ENCODE measurements at regions not wholly inside any gene's neighbourhood (a gene's known extent, or its start where the extent isn't known, plus 50 kb on each side); places are given as distances from the start of the nearest gene placed in this dataset.

DNA sequence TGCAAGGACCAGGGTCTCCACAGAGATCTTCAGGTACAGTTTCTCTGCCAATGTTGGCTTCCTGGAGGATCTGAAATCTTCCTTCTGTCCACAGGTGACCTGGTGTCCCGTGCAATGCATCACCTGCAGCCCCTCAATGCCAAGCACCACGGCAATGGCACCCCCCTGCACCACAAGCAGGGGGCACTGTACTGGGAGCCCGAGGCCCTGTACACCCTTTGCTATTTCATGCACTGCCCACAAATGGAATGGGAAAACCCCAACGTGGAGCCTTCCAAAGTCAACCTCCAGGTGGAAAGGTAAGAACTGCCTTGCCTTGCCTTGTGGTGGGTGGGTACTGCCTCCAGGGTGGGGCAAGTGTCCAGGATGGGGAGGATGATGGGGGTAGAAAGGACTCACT lies 141.8 kb upstream of the PWP1 start:
- TF ChIP-seq, protein P1, sequence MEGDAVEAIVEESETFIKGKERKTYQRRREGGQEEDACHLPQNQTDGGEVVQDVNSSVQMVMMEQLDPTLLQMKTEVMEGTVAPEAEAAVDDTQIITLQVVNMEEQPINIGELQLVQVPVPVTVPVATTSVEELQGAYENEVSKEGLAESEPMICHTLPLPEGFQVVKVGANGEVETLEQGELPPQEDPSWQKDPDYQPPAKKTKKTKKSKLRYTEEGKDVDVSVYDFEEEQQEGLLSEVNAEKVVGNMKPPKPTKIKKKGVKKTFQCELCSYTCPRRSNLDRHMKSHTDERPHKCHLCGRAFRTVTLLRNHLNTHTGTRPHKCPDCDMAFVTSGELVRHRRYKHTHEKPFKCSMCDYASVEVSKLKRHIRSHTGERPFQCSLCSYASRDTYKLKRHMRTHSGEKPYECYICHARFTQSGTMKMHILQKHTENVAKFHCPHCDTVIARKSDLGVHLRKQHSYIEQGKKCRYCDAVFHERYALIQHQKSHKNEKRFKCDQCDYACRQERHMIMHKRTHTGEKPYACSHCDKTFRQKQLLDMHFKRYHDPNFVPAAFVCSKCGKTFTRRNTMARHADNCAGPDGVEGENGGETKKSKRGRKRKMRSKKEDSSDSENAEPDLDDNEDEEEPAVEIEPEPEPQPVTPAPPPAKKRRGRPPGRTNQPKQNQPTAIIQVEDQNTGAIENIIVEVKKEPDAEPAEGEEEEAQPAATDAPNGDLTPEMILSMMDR (IDR thresholded peaks at IDR 0.05; ENCODE audit: poor library complexity) = no peak
- TF ChIP-seq EZH2 (IDR thresholded peaks at IDR 0.05; ENCODE audit: borderline replicate concordance) = no peak
